Endodermal cell (in vitro differentiated cells): ENCODE measurements at regions not wholly inside any gene's neighbourhood (a gene's known extent, or its start where the extent isn't known, plus 50 kb on each side); places are given as distances from the start of the nearest gene placed in this dataset.

ENCODE experiments used
- DNase-seq: peaks from one replicate; pipeline ENCODE4 v3.0.0-alpha.2; 2017
- H3K27ac ChIP-seq: 2 replicates; pipeline ENCODE4 v1.5.1; 2013; ENCODE audit warnings: mild to moderate bottlenecking, low read depth, low read length, moderate library complexity
- H3K27me3 ChIP-seq: 2 replicates; pipeline ENCODE4 v1.6.1; 2013; ENCODE audit warnings: mild to moderate bottlenecking, low read length, moderate library complexity; ENCODE audit not compliant: insufficient read depth, control insufficient read depth, poor library complexity, severe bottlenecking
- H3K36me3 ChIP-seq: 2 replicates; pipeline ENCODE4 v1.7.0; 2013; ENCODE audit warnings: mild to moderate bottlenecking, low read length, moderate library complexity; ENCODE audit not compliant: control insufficient read depth, insufficient read depth
- H3K4me1 ChIP-seq: one replicate; pipeline ENCODE4 v1.7.0; 2013; ENCODE audit warnings: low read length; ENCODE audit not compliant: control insufficient read depth, insufficient read depth
- H3K4me3 ChIP-seq: 2 replicates; pipeline ENCODE4 v1.5.1; 2013; ENCODE audit warnings: mild to moderate bottlenecking, low read length, moderate library complexity
- H3K9ac ChIP-seq: 2 replicates; pipeline ENCODE4 v1.6.1; 2013; ENCODE audit warnings: mild to moderate bottlenecking, low read length, moderate library complexity; ENCODE audit not compliant: poor library complexity, severe bottlenecking; ENCODE audit errors: extremely low read depth
- H3K9me3 ChIP-seq: 2 replicates; pipeline ENCODE4 v1.6.1; 2013; ENCODE audit warnings: mild to moderate bottlenecking, low read length, moderate library complexity; ENCODE audit not compliant: control insufficient read depth
- H3K27ac Mint-ChIP-seq: 2 replicates; pipeline ENCODE4 v1.8.0; 2020; ENCODE audit warnings: mixed read lengths
- H3K27me3 Mint-ChIP-seq: 2 replicates; pipeline ENCODE4 v1.8.0; 2021; ENCODE audit warnings: mild to moderate bottlenecking, mixed read lengths; ENCODE audit not compliant: insufficient read depth
- H3K36me3 Mint-ChIP-seq: 2 replicates; pipeline ENCODE4 v1.8.0; 2020; ENCODE audit warnings: low read depth, mixed read lengths
- H3K4me1 Mint-ChIP-seq: 2 replicates; pipeline ENCODE4 v1.8.0; 2020; ENCODE audit warnings: mixed read lengths
- H3K4me3 Mint-ChIP-seq: 2 replicates; pipeline ENCODE4 v1.8.0; 2020; ENCODE audit warnings: mild to moderate bottlenecking, moderate library complexity, mixed read lengths
- H3K9me3 Mint-ChIP-seq: 2 replicates; pipeline ENCODE4 v1.8.0; 2020; ENCODE audit warnings: mild to moderate bottlenecking, mixed read lengths
- WGBS, 2 experiments: methylation state at CpG; one replicate each; pipeline versions ENCODE4 v1.1.5 to v1.1.7; 2013; ENCODE audit warnings: missing lambda C conversion rate in 2 of 2, mixed read lengths in 1 of 2; ENCODE audit not compliant: insufficient coverage in 1 of 2, insufficient read length in 1 of 2; 5-methylcytosine and 5-hydroxymethylcytosine counted together
- TF ChIP-seq, protein P1 (sequence below): fragments of 200-600 bp; sonication (generic); conservative IDR thresholded peaks from 2 replicates; pipeline ENCODE4 v1.5.0; 2021; ENCODE audit warnings: antibody characterized with exemption, mild to moderate bottlenecking

DNA sequence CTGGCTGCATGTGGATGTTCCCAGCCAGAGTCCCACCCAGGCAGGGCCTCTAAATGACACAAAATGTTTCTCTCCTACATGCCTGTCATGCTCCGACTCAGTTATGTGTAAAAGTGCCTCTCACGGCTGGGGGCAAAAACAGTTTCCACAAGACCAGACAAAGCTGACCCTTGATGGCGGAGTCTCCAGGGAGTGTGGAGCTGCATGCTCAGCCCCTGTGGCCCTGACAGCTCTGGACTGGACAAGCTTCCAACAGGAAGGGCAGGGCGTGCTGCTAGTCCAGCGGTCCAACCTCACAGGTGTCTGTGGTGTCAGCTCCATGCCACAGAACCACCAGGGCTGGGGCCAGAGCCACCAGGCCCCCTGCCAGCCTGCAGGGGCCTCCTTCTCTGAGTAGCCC, 149.6 kb downstream of the CRYBB2 start:
- peaks cover 14% of the 10 kb centered on the region for H3K36me3 Mint-ChIP-seq
- no peaks in the 10 kb centered on the region for H3K36me3 ChIP-seq
- no peak overlapping the region for H3K4me3 Mint-ChIP-seq
- H3K9me3 ChIP-seq: no peaks in the 10 kb centered on the region
- H3K4me1 Mint-ChIP-seq: no peaks in the 10 kb centered on the region
- H3K4me3 ChIP-seq: no peak overlapping the region
- H3K9me3 Mint-ChIP-seq: no peaks in the 10 kb centered on the region
- no peak overlapping the region for H3K27ac ChIP-seq
- H3K4me1 ChIP-seq: no peaks in the 10 kb centered on the region
- H3K9ac ChIP-seq: no peak overlapping the region
- H3K27me3 ChIP-seq: no peaks in the 10 kb centered on the region
- H3K27me3 Mint-ChIP-seq: no peaks in the 10 kb centered on the region
- DNase-seq: no peak
- WGBS, 2 experiments: 86 to 96% methylated on average over 5 of the region's 5 CpGs
- H3K27ac Mint-ChIP-seq: no peak overlapping the region
- TF ChIP-seq, protein P1, sequence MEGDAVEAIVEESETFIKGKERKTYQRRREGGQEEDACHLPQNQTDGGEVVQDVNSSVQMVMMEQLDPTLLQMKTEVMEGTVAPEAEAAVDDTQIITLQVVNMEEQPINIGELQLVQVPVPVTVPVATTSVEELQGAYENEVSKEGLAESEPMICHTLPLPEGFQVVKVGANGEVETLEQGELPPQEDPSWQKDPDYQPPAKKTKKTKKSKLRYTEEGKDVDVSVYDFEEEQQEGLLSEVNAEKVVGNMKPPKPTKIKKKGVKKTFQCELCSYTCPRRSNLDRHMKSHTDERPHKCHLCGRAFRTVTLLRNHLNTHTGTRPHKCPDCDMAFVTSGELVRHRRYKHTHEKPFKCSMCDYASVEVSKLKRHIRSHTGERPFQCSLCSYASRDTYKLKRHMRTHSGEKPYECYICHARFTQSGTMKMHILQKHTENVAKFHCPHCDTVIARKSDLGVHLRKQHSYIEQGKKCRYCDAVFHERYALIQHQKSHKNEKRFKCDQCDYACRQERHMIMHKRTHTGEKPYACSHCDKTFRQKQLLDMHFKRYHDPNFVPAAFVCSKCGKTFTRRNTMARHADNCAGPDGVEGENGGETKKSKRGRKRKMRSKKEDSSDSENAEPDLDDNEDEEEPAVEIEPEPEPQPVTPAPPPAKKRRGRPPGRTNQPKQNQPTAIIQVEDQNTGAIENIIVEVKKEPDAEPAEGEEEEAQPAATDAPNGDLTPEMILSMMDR: no peak

GRCh38 chr22:25370322-25370721, 150.9 kb downstream of the CRYBB2 start:
- no peak overlapping the region for H3K9ac ChIP-seq
- H3K4me1 ChIP-seq: no peaks in the 10 kb centered on the region
- no peaks in the 10 kb centered on the region for H3K9me3 ChIP-seq
- TF ChIP-seq, protein P1: no peak
- H3K4me1 Mint-ChIP-seq: no peaks in the 10 kb centered on the region
- peaks cover 14% of the 10 kb centered on the region for H3K36me3 Mint-ChIP-seq
- WGBS, 2 experiments: 91 to 95% methylated on average over 7 to 11 of the region's 11 CpGs
- H3K27me3 ChIP-seq: no peaks in the 10 kb centered on the region
- no peaks in the 10 kb centered on the region for H3K9me3 Mint-ChIP-seq
- H3K4me3 ChIP-seq: no peak overlapping the region
- DNase-seq: no peak
- H3K27me3 Mint-ChIP-seq: no peaks in the 10 kb centered on the region
- H3K27ac Mint-ChIP-seq: no peak overlapping the region
- H3K36me3 ChIP-seq: no peaks in the 10 kb centered on the region
- H3K4me3 Mint-ChIP-seq: no peak overlapping the region
- H3K27ac ChIP-seq: no peak overlapping the region

DNA sequence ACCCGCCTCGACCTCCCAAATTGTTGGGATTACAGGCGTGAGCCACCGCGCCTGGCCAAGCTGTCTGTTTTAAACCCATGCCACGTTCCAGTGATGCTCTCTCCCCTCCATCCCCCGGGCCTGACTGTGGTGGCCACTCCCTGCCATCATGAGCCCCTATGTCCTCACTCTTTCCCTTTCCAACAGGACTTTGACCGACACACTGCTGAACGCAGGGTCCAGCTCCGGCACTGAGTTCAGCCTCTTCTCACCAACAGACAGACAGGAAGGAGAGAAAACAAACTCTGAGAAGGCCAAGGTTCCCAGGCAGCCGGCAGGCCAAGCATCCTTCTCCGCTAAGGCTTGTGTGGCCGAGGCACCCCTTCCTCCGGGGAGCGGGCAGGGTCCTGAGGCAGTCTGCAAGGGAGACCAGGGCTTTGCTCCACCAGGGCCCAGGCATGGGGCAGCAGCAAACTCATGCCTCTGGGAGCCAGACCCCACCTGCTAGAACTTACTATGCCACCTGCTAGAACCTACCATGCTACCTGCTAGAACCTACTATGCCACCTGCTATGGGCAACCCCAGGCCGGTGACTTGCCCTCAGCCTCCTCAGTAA, 152.7 kb downstream of the CRYBB2 start:
- Histone ChIP-seq H3K9me3 (no peaks in the 10 kb centered on the region), H3K4me1 (no peaks in the 10 kb centered on the region), H3K27ac (no peak overlapping the region), H3K27me3 (no peaks in the 10 kb centered on the region), H3K4me3 (no peak overlapping the region), H3K36me3 (no peaks in the 10 kb centered on the region), H3K9ac (no peak overlapping the region)
- no peak for DNase-seq
- H3K27me3 Mint-ChIP-seq: no peaks in the 10 kb centered on the region
- H3K36me3 Mint-ChIP-seq: peaks cover 21% of the 10 kb centered on the region
- 94 to 97% methylated on average over 13 to 16 of the region's 16 CpGs for WGBS, 2 experiments
- TF ChIP-seq, protein P1: no peak
- H3K4me1 Mint-ChIP-seq: peaks cover 1% of the 10 kb centered on the region
- no peak overlapping the region for H3K27ac Mint-ChIP-seq
- no peak overlapping the region for H3K4me3 Mint-ChIP-seq
- H3K9me3 Mint-ChIP-seq: no peaks in the 10 kb centered on the region
